ENCODE measurements at regions not wholly inside any gene's neighbourhood (a gene's known extent, or its start where the extent isn't known, plus 50 kb on each side); places are given as distances from the start of the nearest gene placed in this dataset.
"Not testable (repeated sequence)": the region's sequence is repeated elsewhere in the genome, so short reads cannot be mapped to it uniquely, and the experiment has no call there.

DNA sequence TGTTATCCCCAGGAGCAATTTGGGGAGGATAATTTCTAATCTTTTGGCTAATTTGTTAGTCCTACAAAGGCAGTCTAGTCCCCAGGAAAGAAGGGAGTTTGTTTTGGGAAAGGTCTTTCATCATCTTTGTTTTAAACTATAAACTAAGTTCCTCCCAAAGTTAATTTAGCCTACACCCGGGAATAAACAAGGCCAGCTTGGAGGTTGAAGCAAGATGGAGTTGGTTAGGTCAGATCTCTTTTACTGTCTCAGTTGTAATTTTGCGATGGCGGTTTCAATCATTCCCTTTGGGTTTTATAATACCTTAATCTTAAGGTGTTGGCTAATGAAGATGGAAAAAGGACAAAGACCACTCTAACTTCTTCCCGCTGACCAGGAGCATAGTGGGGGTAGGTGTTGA is 166.4 kb upstream of the NAMPT start:
- no peaks in the 10 kb centered on the region for H3K4me1 ChIP-seq
- TF ChIP-seq POLR2A (IDR thresholded peaks at IDR 0.05), result no peak
- TF ChIP-seq, protein P1, sequence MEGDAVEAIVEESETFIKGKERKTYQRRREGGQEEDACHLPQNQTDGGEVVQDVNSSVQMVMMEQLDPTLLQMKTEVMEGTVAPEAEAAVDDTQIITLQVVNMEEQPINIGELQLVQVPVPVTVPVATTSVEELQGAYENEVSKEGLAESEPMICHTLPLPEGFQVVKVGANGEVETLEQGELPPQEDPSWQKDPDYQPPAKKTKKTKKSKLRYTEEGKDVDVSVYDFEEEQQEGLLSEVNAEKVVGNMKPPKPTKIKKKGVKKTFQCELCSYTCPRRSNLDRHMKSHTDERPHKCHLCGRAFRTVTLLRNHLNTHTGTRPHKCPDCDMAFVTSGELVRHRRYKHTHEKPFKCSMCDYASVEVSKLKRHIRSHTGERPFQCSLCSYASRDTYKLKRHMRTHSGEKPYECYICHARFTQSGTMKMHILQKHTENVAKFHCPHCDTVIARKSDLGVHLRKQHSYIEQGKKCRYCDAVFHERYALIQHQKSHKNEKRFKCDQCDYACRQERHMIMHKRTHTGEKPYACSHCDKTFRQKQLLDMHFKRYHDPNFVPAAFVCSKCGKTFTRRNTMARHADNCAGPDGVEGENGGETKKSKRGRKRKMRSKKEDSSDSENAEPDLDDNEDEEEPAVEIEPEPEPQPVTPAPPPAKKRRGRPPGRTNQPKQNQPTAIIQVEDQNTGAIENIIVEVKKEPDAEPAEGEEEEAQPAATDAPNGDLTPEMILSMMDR (IDR thresholded peaks at IDR 0.05), result no peak

GRCh38 chr7:106450716-106451115 is 165.9 kb upstream of the NAMPT start:
- DNase-seq, result no peak
- Histone ChIP-seq H3K4me3 (no peak overlapping the region), H3K27ac (no peak overlapping the region), H3K27me3 (no peaks in the 10 kb centered on the region), H3K36me3 (no peaks in the 10 kb centered on the region), H3K4me1 (no peaks in the 10 kb centered on the region), H3K9me3 (no peaks in the 10 kb centered on the region)
- TF ChIP-seq, protein P1 (IDR thresholded peaks at IDR 0.05), result no peak
- no peak for TF ChIP-seq POLR2A (IDR thresholded peaks at IDR 0.05)

More for the DNA sequence above, 166.4 kb upstream of the NAMPT start:
- H3K36me3 ChIP-seq, result no peaks in the 10 kb centered on the region
- H3K4me3 ChIP-seq, result no peak overlapping the region
- DNase-seq, result no peak
- H3K27ac ChIP-seq, result no peak overlapping the region
- H3K27me3 ChIP-seq, result no peaks in the 10 kb centered on the region
- H3K9me3 ChIP-seq, result no peaks in the 10 kb centered on the region

- no peaks in the 10 kb centered on the region for H3K27me3 ChIP-seq
- no peak for TF ChIP-seq POLR2A (IDR thresholded peaks at IDR 0.05)
- TF ChIP-seq, protein P1 (IDR thresholded peaks at IDR 0.05), result no peak
- no peaks in the 10 kb centered on the region for H3K36me3 ChIP-seq
- no peaks in the 10 kb centered on the region for H3K4me1 ChIP-seq
- no peak overlapping the region for H3K4me3 ChIP-seq
- DNase-seq, result no peak
- H3K27ac ChIP-seq, result no peak overlapping the region
- H3K9me3 ChIP-seq, result no peaks in the 10 kb centered on the region
These were observed 164.4 kb upstream of the NAMPT start for GRCh38 chr7:106448992-106449859.

DNA sequence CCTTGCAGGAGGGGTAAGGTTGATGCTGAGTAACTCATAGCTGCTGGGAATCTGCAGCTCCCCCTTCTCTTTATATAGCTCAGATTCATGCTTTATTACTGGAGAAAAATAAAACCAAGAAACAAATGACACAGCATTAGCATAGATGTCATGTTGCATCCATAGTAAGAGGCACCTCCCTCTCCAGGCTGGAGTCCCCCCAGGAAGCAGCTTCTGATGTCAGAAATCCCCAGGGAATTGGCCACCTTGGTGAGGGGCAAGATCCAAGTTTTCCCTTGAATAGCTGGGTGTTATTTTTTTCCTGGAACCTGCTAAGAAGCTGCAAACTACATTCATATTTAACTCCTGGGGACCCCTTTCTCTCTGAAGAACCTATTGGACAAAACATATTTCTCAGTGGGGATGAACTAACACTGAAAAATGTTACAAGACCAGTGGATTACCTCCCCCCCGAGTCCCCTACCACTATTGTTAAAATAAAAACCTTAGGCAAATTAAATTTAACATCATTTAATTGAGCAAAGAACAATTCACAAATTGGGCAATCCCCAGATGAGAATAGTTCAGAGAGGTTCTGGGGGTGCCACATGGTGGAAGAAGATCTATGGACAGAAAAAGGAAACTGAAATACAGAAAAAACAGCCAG is 163.7 kb upstream of the NAMPT start:
- H3K27ac ChIP-seq, result no peak overlapping the region
- H3K9me3 ChIP-seq, result no peaks in the 10 kb centered on the region
- H3K4me3 ChIP-seq, result no peak overlapping the region
- H3K27me3 ChIP-seq, result no peaks in the 10 kb centered on the region
- TF ChIP-seq, protein P1 (IDR thresholded peaks at IDR 0.05), result no peak
- no peak for TF ChIP-seq POLR2A (IDR thresholded peaks at IDR 0.05)
- DNase-seq, result no peak
- no peaks in the 10 kb centered on the region for H3K4me1 ChIP-seq
- H3K36me3 ChIP-seq, result no peaks in the 10 kb centered on the region

GRCh38 chr7:106447318-106447847 is 162.6 kb upstream of the NAMPT start:
- Histone ChIP-seq H3K36me3 (no peaks in the 10 kb centered on the region), H3K9me3 (no peaks in the 10 kb centered on the region), H3K4me1 (no peaks in the 10 kb centered on the region), H3K27me3 (no peaks in the 10 kb centered on the region), H3K27ac (no peak overlapping the region), H3K4me3 (no peak overlapping the region)
- DNase-seq, result no peak
- TF ChIP-seq, protein P1 (IDR thresholded peaks at IDR 0.05), result no peak
- no peak for TF ChIP-seq POLR2A (IDR thresholded peaks at IDR 0.05)

GRCh38 chr7:106445366-106445765 is 160.6 kb upstream of the NAMPT start:
- H3K27me3 ChIP-seq, H3K27ac ChIP-seq, H3K9me3 ChIP-seq, H3K4me3 ChIP-seq, DNase-seq, H3K36me3 ChIP-seq, H3K4me1 ChIP-seq: not testable (repeated sequence)

All from Peyer's patch (tissue), 4 donors.